LoVo (cell line): ENCODE measurements at regions not wholly inside any gene's neighbourhood (a gene's known extent, or its start where the extent isn't known, plus 50 kb on each side); places are given as distances from the start of the nearest gene placed in this dataset.
"Not testable (repeated sequence)": the region's sequence is repeated elsewhere in the genome, so short reads cannot be mapped to it uniquely, and the experiment has no call there.

Experiments
- DNase-seq: peaks from one replicate; pipeline ENCODE4 v3.0.0-alpha.2; 2016; ENCODE audit warnings: low spot score

GRCh38 chr1:38667626-38668025, 191.9 kb downstream of the RRAGC start:
- DNase-seq = no peak

- DNase-seq = no peak
Observed at GRCh38 chr1:38662126-38662525, 197.4 kb downstream of the RRAGC start.

DNA sequence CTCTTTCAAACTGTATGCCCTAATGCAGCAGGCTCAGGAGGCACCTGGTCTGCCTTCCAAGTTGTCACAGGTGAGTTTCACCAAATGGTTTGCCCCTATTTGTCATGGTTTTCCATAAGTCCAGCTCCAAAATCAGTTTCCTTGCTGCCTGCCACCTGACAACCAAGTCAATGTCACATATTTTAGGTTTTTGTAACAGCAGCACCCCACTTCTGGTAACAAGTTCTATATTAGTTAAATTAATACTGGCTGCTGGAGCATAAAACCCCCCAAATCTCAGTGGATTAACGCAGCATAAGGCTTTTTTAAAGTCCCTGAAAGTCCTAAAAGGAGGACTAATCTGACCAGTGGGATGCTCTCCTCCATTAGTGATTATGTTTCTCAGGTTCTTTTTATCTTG, 200.7 kb downstream of the RRAGC start:
- no peak for DNase-seq

DNA sequence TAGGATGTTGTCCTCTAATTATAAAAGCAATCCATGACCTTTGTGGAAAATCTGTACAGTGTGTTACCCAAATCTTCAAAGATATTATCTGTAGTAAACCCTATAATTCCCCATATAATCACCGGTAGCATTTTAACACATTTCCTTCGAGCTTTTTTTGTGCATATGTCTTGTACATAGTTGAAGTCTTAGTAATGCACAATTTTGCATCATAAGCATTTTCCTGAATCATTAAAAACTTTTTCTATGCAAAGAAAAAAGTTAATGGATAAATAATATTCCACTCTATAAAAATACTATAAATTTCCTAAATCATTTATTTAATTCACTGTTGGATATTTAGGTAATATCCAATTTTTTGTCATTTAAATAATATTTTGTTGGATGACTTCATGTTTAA, 201.7 kb downstream of the RRAGC start:
- no peak for DNase-seq

- no peak for DNase-seq
Observed at GRCh38 chr1:38657207-38657840, 202.2 kb downstream of the RRAGC start.

GRCh38 chr1:38656726-38657125, 202.8 kb downstream of the RRAGC start:
- no peak for DNase-seq

- no peak for DNase-seq
Observed at GRCh38 chr1:38652217-38652616, 207.4 kb downstream of the RRAGC start.

- DNase-seq = no peak
Observed at GRCh38 chr1:38651669-38652068, 207.9 kb downstream of the RRAGC start.

GRCh38 chr1:38648417-38648816, 211.2 kb downstream of the RRAGC start:
- DNase-seq = no peak

DNA sequence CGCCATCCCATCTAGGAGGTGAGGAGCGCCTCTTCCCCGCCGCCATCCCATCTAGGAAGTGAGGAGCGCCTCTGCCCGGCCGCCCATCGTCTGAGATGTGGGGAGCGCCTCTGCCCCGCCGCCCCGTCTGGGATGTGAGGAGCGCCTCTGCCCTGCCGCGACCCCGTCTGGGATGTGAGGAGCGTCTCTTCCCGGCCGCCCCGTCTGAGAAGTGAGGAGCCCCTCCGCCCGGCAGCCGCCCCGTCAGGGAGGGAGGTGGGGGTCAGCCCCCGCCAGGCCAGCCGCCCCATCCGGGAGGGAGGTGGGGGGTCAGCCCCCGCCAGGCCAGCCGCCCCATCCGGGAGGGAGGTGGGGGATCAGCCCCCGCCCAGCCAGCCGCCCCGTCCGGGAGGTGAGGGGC, 212.2 kb downstream of the RRAGC start:
- not testable (repeated sequence) for DNase-seq

DNA sequence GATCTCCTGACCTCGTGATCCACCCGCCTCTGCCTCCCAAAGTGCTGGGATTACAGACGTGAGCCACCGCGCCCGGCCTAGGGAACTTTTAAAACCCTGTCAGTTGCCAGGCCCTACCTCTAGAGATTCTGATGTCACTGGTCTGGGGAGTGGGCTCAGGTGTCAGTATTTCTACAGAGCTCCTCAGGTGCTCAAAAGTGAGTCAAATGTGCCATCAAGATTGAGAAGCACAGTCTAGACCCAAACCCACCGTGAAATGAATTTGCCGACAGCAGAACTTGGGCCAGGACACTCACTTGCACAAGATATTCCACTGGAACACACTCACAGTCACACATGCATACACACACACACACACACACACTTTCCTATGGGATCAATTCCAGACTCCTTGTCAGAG, 215.5 kb downstream of the RRAGC start:
- no peak for DNase-seq

- no peak for DNase-seq
Observed at GRCh38 chr1:38641661-38642060, 217.9 kb downstream of the RRAGC start.

GRCh38 chr1:38640371-38640770, 219.2 kb downstream of the RRAGC start:
- DNase-seq = no peak

DNA sequence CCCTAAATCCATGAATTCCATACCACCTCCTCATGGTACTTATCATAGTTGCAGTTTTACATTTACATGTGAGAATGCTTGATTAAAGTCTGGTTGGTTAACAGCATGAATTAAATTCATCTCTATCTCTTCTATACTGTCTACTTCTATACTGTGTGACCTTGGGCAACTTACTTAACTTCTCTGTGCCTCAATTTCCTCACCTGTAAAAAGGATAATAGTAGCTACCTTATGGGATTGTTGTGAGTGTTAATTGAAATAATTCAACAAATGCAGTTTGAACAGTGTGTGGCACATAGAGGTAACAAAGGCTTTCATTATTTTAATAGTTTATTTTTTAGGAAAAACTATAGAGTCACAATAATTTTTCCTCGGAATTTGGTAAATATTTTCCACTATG, 231.3 kb downstream of the RRAGC start:
- DNase-seq = no peak

- DNase-seq = no peak
Observed at GRCh38 chr1:38625939-38626338, 233.6 kb downstream of the RRAGC start.

DNA sequence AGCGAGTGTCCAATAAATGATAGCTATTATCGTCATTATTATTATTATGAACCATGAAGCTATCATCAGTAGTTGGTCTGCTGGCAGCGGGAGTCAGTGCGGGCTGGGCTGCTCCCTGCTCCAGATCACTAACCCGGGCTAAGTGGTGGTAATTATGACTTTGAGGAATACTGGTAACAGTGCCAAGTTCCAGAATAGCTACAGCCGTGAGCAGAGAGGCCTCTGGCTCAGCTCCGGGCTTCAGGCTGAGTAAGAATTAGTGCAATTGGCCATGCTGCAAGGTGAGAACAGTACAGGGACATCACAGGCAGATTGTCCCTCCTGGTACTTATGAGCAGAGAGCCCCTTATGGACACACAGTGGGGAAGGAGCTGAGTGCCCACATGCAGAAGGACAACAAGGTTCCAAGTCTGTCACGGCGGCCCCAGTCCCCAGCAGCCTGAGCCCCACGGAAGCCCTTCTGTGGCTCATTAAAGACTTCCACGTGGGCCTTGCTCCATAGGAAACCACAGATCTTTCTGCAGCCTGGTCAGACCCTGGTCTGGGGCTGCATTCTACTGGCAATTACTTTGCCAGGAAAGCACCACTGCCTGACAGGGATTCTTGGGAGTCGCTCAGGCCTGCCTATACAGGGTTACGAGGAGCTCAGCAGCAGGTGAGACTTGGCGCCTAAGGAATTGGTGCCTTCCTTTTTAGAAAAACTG, 235.1 kb downstream of the RRAGC start:
- no peak for DNase-seq

GRCh38 chr1:38623529-38623928, 236.0 kb downstream of the RRAGC start:
- no peak for DNase-seq

- DNase-seq = no peak
Observed at GRCh38 chr1:38622197-38622596, 237.4 kb downstream of the RRAGC start.

GRCh38 chr1:38616846-38617245, 242.7 kb downstream of the RRAGC start:
- no peak for DNase-seq

- no peak for DNase-seq
Observed at GRCh38 chr1:38615680-38616079, 243.9 kb downstream of the RRAGC start.

DNA sequence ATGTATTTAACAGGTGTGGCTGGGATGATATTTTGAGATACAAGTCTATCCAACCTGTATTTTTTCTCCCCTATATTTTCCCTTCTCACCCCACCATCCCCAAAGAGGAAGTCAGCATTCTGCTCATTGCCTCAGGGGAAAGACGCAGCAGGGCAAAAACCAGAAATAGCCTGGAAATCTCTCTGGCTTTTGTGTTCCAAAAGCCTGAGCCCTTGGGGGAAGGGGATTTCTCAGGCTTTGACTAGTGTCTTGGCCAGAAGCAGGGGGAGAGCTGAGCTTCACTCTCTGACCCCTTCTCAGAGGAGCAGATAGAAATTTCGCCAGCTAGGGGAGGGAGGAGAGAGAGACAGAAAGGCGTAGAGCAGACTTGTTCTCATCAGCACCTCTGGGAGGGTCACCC, 244.7 kb downstream of the RRAGC start:
- no peak for DNase-seq

DNA sequence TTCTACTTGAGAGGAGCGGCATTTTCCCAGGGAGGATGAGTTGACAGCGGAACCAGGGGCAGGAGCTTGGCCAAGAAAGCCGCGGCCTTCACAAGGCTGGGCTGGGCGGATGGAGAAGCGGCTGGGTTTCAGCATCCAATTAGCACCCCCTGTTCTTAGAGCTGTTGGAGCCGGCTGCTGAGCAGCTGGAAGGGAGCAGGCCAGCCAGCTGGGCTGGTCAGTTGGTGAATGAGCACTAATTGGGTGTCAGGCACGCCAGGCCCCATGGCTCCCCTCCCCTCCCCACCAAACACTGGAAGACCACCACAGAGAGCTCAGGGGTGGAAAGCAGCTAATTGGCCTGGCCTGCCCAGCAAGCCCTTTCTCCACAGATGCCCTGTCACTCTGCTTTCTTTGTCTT, 245.6 kb downstream of the RRAGC start:
- no peak for DNase-seq

DNA sequence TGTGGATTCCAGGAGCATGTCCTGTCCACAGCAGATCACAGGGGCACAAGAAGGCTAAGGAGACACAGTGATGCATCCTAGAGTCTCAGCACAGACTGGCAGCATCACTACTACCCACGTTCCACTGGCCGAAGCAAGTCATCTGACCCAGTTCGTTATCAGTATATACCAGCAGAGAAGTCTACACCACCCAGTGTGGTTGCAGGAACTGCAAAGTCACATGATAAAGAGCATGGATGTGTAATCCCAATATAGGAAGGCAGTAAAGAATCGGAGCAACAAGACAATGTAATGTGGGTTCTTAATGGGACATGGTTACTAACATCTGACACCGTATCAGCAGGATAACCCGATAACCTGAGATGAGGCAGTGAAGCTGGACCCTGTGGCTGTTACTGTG, 246.6 kb downstream of the RRAGC start:
- DNase-seq = no peak

DNA sequence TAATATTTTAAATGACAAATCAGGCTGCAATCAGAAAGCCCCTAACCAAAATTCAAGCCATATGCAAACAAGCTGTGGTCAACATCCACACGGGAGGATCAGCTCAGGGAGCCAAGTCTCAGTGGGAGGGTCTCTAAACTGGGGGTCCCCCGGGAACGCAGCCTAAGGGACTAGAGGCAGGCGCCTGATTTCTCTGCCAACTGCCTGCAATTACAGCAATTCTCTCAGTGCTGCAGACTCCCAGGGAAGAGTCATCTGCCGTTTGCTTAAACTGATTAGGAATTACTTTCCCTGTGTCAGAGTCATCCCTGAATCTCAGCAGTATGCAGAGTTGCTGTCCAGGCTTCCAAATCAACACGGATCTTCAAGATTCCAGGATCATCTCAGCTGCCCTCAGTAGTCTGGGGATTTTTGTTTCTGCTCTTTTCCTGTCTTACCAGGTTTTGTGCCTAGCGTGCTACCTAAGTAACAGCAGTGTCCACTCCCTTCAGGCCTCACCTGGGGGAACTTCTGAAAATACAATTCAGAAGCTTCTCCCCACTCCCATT, 247.8 kb downstream of the RRAGC start:
- no peak for DNase-seq
